ENCODE measurements at regions not wholly inside any gene's neighbourhood (a gene's known extent, or its start where the extent isn't known, plus 50 kb on each side); places are given as distances from the start of the nearest gene placed in this dataset.

- Histone ChIP-seq H3K4me1 (ENCODE audit: control insufficient read depth, insufficient read depth, low read length) (peaks cover 1% of the 10 kb centered on the region), H3K36me3 (ENCODE audit: control insufficient read depth, insufficient read depth, low read length) (no peaks in the 10 kb centered on the region), H3K27ac (ENCODE audit: low read depth, low read length) (no peak overlapping the region), H3K4me3 (ENCODE audit: low read length) (no peak overlapping the region), H3K27me3 (ENCODE audit: control insufficient read depth, insufficient read depth, low read length) (no peaks in the 10 kb centered on the region), H3K9ac (ENCODE audit: low read length) (no peak overlapping the region)
Observed at GRCh38 chr6:113142671-113143174, 714.4 kb upstream of the MARCKS start.

GRCh38 chr6:113143206-113143605, 713.9 kb upstream of the MARCKS start:
- Histone ChIP-seq H3K27me3 (ENCODE audit: control insufficient read depth, insufficient read depth, low read length) (no peaks in the 10 kb centered on the region), H3K4me1 (ENCODE audit: control insufficient read depth, insufficient read depth, low read length) (no peaks in the 10 kb centered on the region), H3K36me3 (ENCODE audit: control insufficient read depth, insufficient read depth, low read length) (no peaks in the 10 kb centered on the region), H3K9ac (ENCODE audit: low read length) (no peak overlapping the region), H3K27ac (ENCODE audit: low read depth, low read length) (no peak overlapping the region), H3K4me3 (ENCODE audit: low read length) (no peak overlapping the region)

- no peaks in the 10 kb centered on the region for H3K36me3 ChIP-seq (ENCODE audit: control insufficient read depth, insufficient read depth, low read length)
- H3K27ac ChIP-seq (ENCODE audit: low read depth, low read length), result no peak overlapping the region
- no peak overlapping the region for H3K9ac ChIP-seq (ENCODE audit: low read length)
- H3K4me1 ChIP-seq (ENCODE audit: control insufficient read depth, insufficient read depth, low read length), result no peaks in the 10 kb centered on the region
- H3K4me3 ChIP-seq (ENCODE audit: low read length), result no peak overlapping the region
- no peaks in the 10 kb centered on the region for H3K27me3 ChIP-seq (ENCODE audit: control insufficient read depth, insufficient read depth, low read length)
Observed at GRCh38 chr6:113144117-113144516, 713.0 kb upstream of the MARCKS start.

GRCh38 chr6:113146878-113147277, 710.3 kb upstream of the MARCKS start:
- no peaks in the 10 kb centered on the region for H3K4me1 ChIP-seq (ENCODE audit: control insufficient read depth, insufficient read depth, low read length)
- no peak overlapping the region for H3K27ac ChIP-seq (ENCODE audit: low read depth, low read length)
- H3K4me3 ChIP-seq (ENCODE audit: low read length), result no peak overlapping the region
- H3K36me3 ChIP-seq (ENCODE audit: control insufficient read depth, insufficient read depth, low read length), result no peaks in the 10 kb centered on the region
- H3K9ac ChIP-seq (ENCODE audit: low read length), result no peak overlapping the region
- no peaks in the 10 kb centered on the region for H3K27me3 ChIP-seq (ENCODE audit: control insufficient read depth, insufficient read depth, low read length)

- no peak overlapping the region for H3K9ac ChIP-seq (ENCODE audit: low read length)
- H3K27me3 ChIP-seq (ENCODE audit: control insufficient read depth, insufficient read depth, low read length), result no peaks in the 10 kb centered on the region
- H3K4me1 ChIP-seq (ENCODE audit: control insufficient read depth, insufficient read depth, low read length), result no peaks in the 10 kb centered on the region
- H3K27ac ChIP-seq (ENCODE audit: low read depth, low read length), result no peak overlapping the region
- no peak overlapping the region for H3K4me3 ChIP-seq (ENCODE audit: low read length)
- no peaks in the 10 kb centered on the region for H3K36me3 ChIP-seq (ENCODE audit: control insufficient read depth, insufficient read depth, low read length)
Observed at GRCh38 chr6:113147544-113147943, 709.6 kb upstream of the MARCKS start.

- H3K36me3 ChIP-seq (ENCODE audit: control insufficient read depth, insufficient read depth, low read length), result no peaks in the 10 kb centered on the region
Observed at GRCh38 chr6:113148566-113148965, 708.6 kb upstream of the MARCKS start.

GRCh38 chr6:113149511-113149910, 707.6 kb upstream of the MARCKS start:
- no peak overlapping the region for H3K27ac ChIP-seq (ENCODE audit: low read depth, low read length)
- H3K4me1 ChIP-seq (ENCODE audit: control insufficient read depth, insufficient read depth, low read length), result no peaks in the 10 kb centered on the region
- no peaks in the 10 kb centered on the region for H3K27me3 ChIP-seq (ENCODE audit: control insufficient read depth, insufficient read depth, low read length)
- no peak overlapping the region for H3K4me3 ChIP-seq (ENCODE audit: low read length)
- no peaks in the 10 kb centered on the region for H3K36me3 ChIP-seq (ENCODE audit: control insufficient read depth, insufficient read depth, low read length)
- no peak overlapping the region for H3K9ac ChIP-seq (ENCODE audit: low read length)

More at GRCh38 chr6:113148566-113148965, 708.6 kb upstream of the MARCKS start:
- Histone ChIP-seq H3K27me3 (ENCODE audit: control insufficient read depth, insufficient read depth, low read length) (no peaks in the 10 kb centered on the region), H3K4me1 (ENCODE audit: control insufficient read depth, insufficient read depth, low read length) (no peaks in the 10 kb centered on the region), H3K4me3 (ENCODE audit: low read length) (no peak overlapping the region), H3K27ac (ENCODE audit: low read depth, low read length) (no peak overlapping the region), H3K9ac (ENCODE audit: low read length) (no peak overlapping the region)

GRCh38 chr6:113160306-113161017, 696.7 kb upstream of the MARCKS start:
- Histone ChIP-seq H3K4me1 (ENCODE audit: control insufficient read depth, insufficient read depth, low read length) (no peaks in the 10 kb centered on the region), H3K27ac (ENCODE audit: low read depth, low read length) (no peak overlapping the region), H3K36me3 (ENCODE audit: control insufficient read depth, insufficient read depth, low read length) (no peaks in the 10 kb centered on the region), H3K27me3 (ENCODE audit: control insufficient read depth, insufficient read depth, low read length) (no peaks in the 10 kb centered on the region), H3K9ac (ENCODE audit: low read length) (no peak overlapping the region), H3K4me3 (ENCODE audit: low read length) (no peak overlapping the region)

- no peaks in the 10 kb centered on the region for H3K36me3 ChIP-seq (ENCODE audit: control insufficient read depth, insufficient read depth, low read length)
- H3K27me3 ChIP-seq (ENCODE audit: control insufficient read depth, insufficient read depth, low read length), result no peaks in the 10 kb centered on the region
- H3K27ac ChIP-seq (ENCODE audit: low read depth, low read length), result no peak overlapping the region
- H3K4me3 ChIP-seq (ENCODE audit: low read length), result no peak overlapping the region
- H3K4me1 ChIP-seq (ENCODE audit: control insufficient read depth, insufficient read depth, low read length), result no peaks in the 10 kb centered on the region
- no peak overlapping the region for H3K9ac ChIP-seq (ENCODE audit: low read length)
Observed at GRCh38 chr6:113161018-113161315, 696.2 kb upstream of the MARCKS start.

- H3K4me3 ChIP-seq (ENCODE audit: low read length), result no peak overlapping the region
- no peaks in the 10 kb centered on the region for H3K27me3 ChIP-seq (ENCODE audit: control insufficient read depth, insufficient read depth, low read length)
- H3K27ac ChIP-seq (ENCODE audit: low read depth, low read length), result no peak overlapping the region
- no peak overlapping the region for H3K9ac ChIP-seq (ENCODE audit: low read length)
- H3K36me3 ChIP-seq (ENCODE audit: control insufficient read depth, insufficient read depth, low read length), result no peaks in the 10 kb centered on the region
- no peaks in the 10 kb centered on the region for H3K4me1 ChIP-seq (ENCODE audit: control insufficient read depth, insufficient read depth, low read length)
Observed at GRCh38 chr6:113162739-113163138, 694.4 kb upstream of the MARCKS start.

- Histone ChIP-seq H3K4me1 (ENCODE audit: control insufficient read depth, insufficient read depth, low read length) (no peaks in the 10 kb centered on the region), H3K36me3 (ENCODE audit: control insufficient read depth, insufficient read depth, low read length) (no peaks in the 10 kb centered on the region), H3K9ac (ENCODE audit: low read length) (no peak overlapping the region), H3K27me3 (ENCODE audit: control insufficient read depth, insufficient read depth, low read length) (no peaks in the 10 kb centered on the region), H3K27ac (ENCODE audit: low read depth, low read length) (no peak overlapping the region), H3K4me3 (ENCODE audit: low read length) (no peak overlapping the region)
Observed at GRCh38 chr6:113168057-113168456, 689.1 kb upstream of the MARCKS start.

- Histone ChIP-seq H3K9ac (ENCODE audit: low read length) (no peak overlapping the region), H3K36me3 (ENCODE audit: control insufficient read depth, insufficient read depth, low read length) (no peaks in the 10 kb centered on the region), H3K4me1 (ENCODE audit: control insufficient read depth, insufficient read depth, low read length) (no peaks in the 10 kb centered on the region), H3K4me3 (ENCODE audit: low read length) (no peak overlapping the region), H3K27ac (ENCODE audit: low read depth, low read length) (no peak overlapping the region), H3K27me3 (ENCODE audit: control insufficient read depth, insufficient read depth, low read length) (no peaks in the 10 kb centered on the region)
Observed at GRCh38 chr6:113169484-113169883, 687.7 kb upstream of the MARCKS start.

- Histone ChIP-seq H3K36me3 (ENCODE audit: control insufficient read depth, insufficient read depth, low read length) (no peaks in the 10 kb centered on the region), H3K4me1 (ENCODE audit: control insufficient read depth, insufficient read depth, low read length) (no peaks in the 10 kb centered on the region), H3K27ac (ENCODE audit: low read depth, low read length) (no peak overlapping the region), H3K4me3 (ENCODE audit: low read length) (no peak overlapping the region), H3K27me3 (ENCODE audit: control insufficient read depth, insufficient read depth, low read length) (no peaks in the 10 kb centered on the region), H3K9ac (ENCODE audit: low read length) (no peak overlapping the region)
Observed at GRCh38 chr6:113170454-113170853, 686.7 kb upstream of the MARCKS start.
